Type B pancreatic cell (in vitro differentiated cells): ENCODE measurements at regions not wholly inside any gene's neighbourhood (a gene's known extent, or its start where the extent isn't known, plus 50 kb on each side); places are given as distances from the start of the nearest gene placed in this dataset.

Source experiments
- DNase-seq: peaks from one replicate; pipeline ENCODE4 v3.0.0; 2021; ENCODE audit warnings: mixed read lengths; ENCODE audit not compliant: unreplicated experiment; ENCODE audit errors: extremely low spot score
- H3K27ac Mint-ChIP-seq: 2 replicates; pipeline ENCODE4 v1.8.0; 2021; ENCODE audit warnings: mild to moderate bottlenecking, mixed read lengths
- H3K27me3 Mint-ChIP-seq: 2 replicates; pipeline ENCODE4 v1.8.0; 2021; ENCODE audit warnings: mixed read lengths
- H3K36me3 Mint-ChIP-seq: 2 replicates; pipeline ENCODE4 v1.8.0; 2021; ENCODE audit warnings: mixed read lengths
- H3K4me1 Mint-ChIP-seq: one replicate; pipeline ENCODE4 v1.8.0; 2021; ENCODE audit warnings: mixed read lengths; ENCODE audit not compliant: unreplicated experiment
- H3K4me3 Mint-ChIP-seq: 2 replicates; pipeline ENCODE4 v1.8.0; 2021; ENCODE audit warnings: mild to moderate bottlenecking, mixed read lengths
- H3K9me3 Mint-ChIP-seq: 2 replicates; pipeline ENCODE4 v1.8.0; 2021; ENCODE audit warnings: mixed read lengths
- CTCF ChIP-seq: fragments of 200-600 bp; sonication (generic); conservative IDR thresholded peaks from 2 replicates; pipeline ENCODE4 v1.5.0; 2021; ENCODE audit warnings: antibody characterized with exemption, mild to moderate bottlenecking

GRCh38 chr5:56499491-56499890, 266.4 kb upstream of the ANKRD55 start:
- peaks cover 4% of the 10 kb centered on the region for H3K9me3 Mint-ChIP-seq
- H3K36me3 Mint-ChIP-seq: peaks cover 3% of the 10 kb centered on the region
- H3K4me1 Mint-ChIP-seq: peaks cover 19% of the 10 kb centered on the region
- no peak for TF ChIP-seq CTCF
- H3K27me3 Mint-ChIP-seq: no peaks in the 10 kb centered on the region
- no peak overlapping the region for H3K27ac Mint-ChIP-seq
- DNase-seq: peak; percentile 13
- H3K4me3 Mint-ChIP-seq: no peak overlapping the region

GRCh38 chr5:56498759-56499395, 265.7 kb upstream of the ANKRD55 start:
- Mint-ChIP-seq H3K27ac (no peak overlapping the region), H3K4me1 (peaks cover 23% of the 10 kb centered on the region), H3K27me3 (no peaks in the 10 kb centered on the region), H3K9me3 (peaks cover 4% of the 10 kb centered on the region), H3K36me3 (peaks cover 3% of the 10 kb centered on the region), H3K4me3 (no peak overlapping the region)
- no peak for DNase-seq
- TF ChIP-seq CTCF: no peak

GRCh38 chr5:56496581-56497063, 263.5 kb upstream of the ANKRD55 start:
- Mint-ChIP-seq H3K4me3 (no peak overlapping the region), H3K27me3 (no peaks in the 10 kb centered on the region), H3K4me1 (peaks cover 37% of the 10 kb centered on the region), H3K27ac (no peak overlapping the region), H3K9me3 (no peaks in the 10 kb centered on the region), H3K36me3 (no peaks in the 10 kb centered on the region)
- TF ChIP-seq CTCF: no peak
- no peak for DNase-seq

GRCh38 chr5:56494300-56494731, 261.2 kb upstream of the ANKRD55 start:
- no peaks in the 10 kb centered on the region for H3K27me3 Mint-ChIP-seq
- TF ChIP-seq CTCF: no peak
- H3K4me1 Mint-ChIP-seq: peaks cover 50% of the 10 kb centered on the region
- DNase-seq: peak; percentile 48
- H3K27ac Mint-ChIP-seq: peak overlapping the region; percentile 41
- no peak overlapping the region for H3K4me3 Mint-ChIP-seq
- no peaks in the 10 kb centered on the region for H3K36me3 Mint-ChIP-seq
- peaks cover 6% of the 10 kb centered on the region for H3K9me3 Mint-ChIP-seq

- H3K4me1 Mint-ChIP-seq: peaks cover 50% of the 10 kb centered on the region
- H3K27ac Mint-ChIP-seq: peak overlapping the region; percentile 75
- H3K9me3 Mint-ChIP-seq: peaks cover 6% of the 10 kb centered on the region
- peak; percentile 7 for DNase-seq
- no peak overlapping the region for H3K4me3 Mint-ChIP-seq
- H3K36me3 Mint-ChIP-seq: no peaks in the 10 kb centered on the region
- TF ChIP-seq CTCF: no peak
- no peaks in the 10 kb centered on the region for H3K27me3 Mint-ChIP-seq
Measured at GRCh38 chr5:56493766-56494165, 260.6 kb upstream of the ANKRD55 start.

GRCh38 chr5:56493308-56493707, 260.2 kb upstream of the ANKRD55 start:
- H3K4me1 Mint-ChIP-seq: peaks cover 50% of the 10 kb centered on the region
- peak overlapping the region; percentile 75 for H3K27ac Mint-ChIP-seq
- no peak overlapping the region for H3K4me3 Mint-ChIP-seq
- no peaks in the 10 kb centered on the region for H3K36me3 Mint-ChIP-seq
- no peak for DNase-seq
- H3K9me3 Mint-ChIP-seq: peaks cover 6% of the 10 kb centered on the region
- H3K27me3 Mint-ChIP-seq: no peaks in the 10 kb centered on the region
- TF ChIP-seq CTCF: no peak
